HCT116 (cell line): ENCODE measurements at regions not wholly inside any gene's neighbourhood (a gene's known extent, or its start where the extent isn't known, plus 50 kb on each side); places are given as distances from the start of the nearest gene placed in this dataset.
A peak's percentile ranks its signal among the peaks of the same experiment; 100 is the strongest.

Experiments used
- ATAC-seq: fragments of 200-7000 bp; cut with Tn5 transposase; 2 replicates; pipeline ENCODE4 v1.9.1; 2020; ENCODE audit warnings: mild to moderate bottlenecking, moderate library complexity
- BruUV-seq: library from RNA; stranded (reverse); fragments of 400-500 nt; replicated peaks from 2 replicates; lab custom pipeline; 2021; lab: Mats Ljungman, UMichigan
- CTCF ChIA-PET: fragments of 300-600 bp; sonication (Branson Sonifier 250); formaldehyde crosslinking; loops from one replicate; lab custom pipeline; 2021; ENCODE audit warnings: antibody characterized with exemption; lab: Charles Lee
- POLR2A ChIA-PET: fragments of 300-600, 350-600 bp; sonication (Branson Sonifier 250); formaldehyde crosslinking; loops from one replicate; lab custom pipeline; 2021; ENCODE audit warnings: antibody characterized with exemption; lab: Charles Lee
- RAD21 ChIA-PET, 2 experiments: fragments of 300-600 bp; sonication (Branson Sonifier 250); formaldehyde crosslinking; loops; one replicate each; lab custom pipeline; 2023; ENCODE audit warnings: low total read pairs in 2 of 2; ENCODE audit not compliant: uncharacterized antibody in 2 of 2, unreplicated experiment in 2 of 2, low non-redundant PET in 1 of 2; lab: Charles Lee
- DNase-seq: peaks from one replicate; pipeline ENCODE4 v3.0.0-alpha.2; 2010; ENCODE audit warnings: low read depth, low spot score
- H2AFZ ChIP-seq: fragments of 200-600 bp; shearing (Covaris generic), sonication (generic); 2 replicates; pipeline ENCODE4 v1.6.1; 2017; ENCODE audit warnings: low read depth, mixed run types, mixed read lengths, antibody characterized with exemption, low read length; ENCODE audit not compliant: poor library complexity, severe bottlenecking
- H3K27ac ChIP-seq: 2 replicates; pipeline ENCODE4 v1.5.1; 2012; ENCODE audit warnings: low read depth, low read length
- H3K27me3 ChIP-seq: fragments of 200-600 bp; sonication (generic); 2 replicates; pipeline ENCODE4 v1.6.1; 2016; ENCODE audit warnings: mixed run types, low read length, mixed read lengths; ENCODE audit not compliant: insufficient read depth
- H3K36me3 ChIP-seq, 2 experiments: fragments of 200-500 bp in 1 of 2; fragments of 200-600 bp in 1 of 2; sonication (Bioruptor generic) in 1 of 2; sonication (generic) in 1 of 2; 2 replicates each; pipeline versions ENCODE4 v1.5.1 to v1.6.1; 2014 to 2016; ENCODE audit warnings: low read length in 2 of 2, inconsistent platforms in 1 of 2, mixed read lengths in 1 of 2, mixed run types in 1 of 2; ENCODE audit not compliant: insufficient read depth in 2 of 2, control insufficient read depth in 1 of 2
- H3K4me1 ChIP-seq, 2 experiments: fragments of 200-600 bp in 1 of 2; sonication (generic) in 1 of 2; 2 replicates each; pipeline versions ENCODE4 v1.5.1 to v1.6.1; 2012 to 2017; ENCODE audit warnings: low read length in 2 of 2, inconsistent platforms in 1 of 2, mild to moderate bottlenecking in 1 of 2, mixed read lengths in 1 of 2, mixed run types in 1 of 2, moderate library complexity in 1 of 2; ENCODE audit not compliant: insufficient read depth in 2 of 2, control insufficient read depth in 1 of 2
- H3K4me2 ChIP-seq: fragments of 200-600 bp; sonication (generic); 2 replicates; pipeline ENCODE4 v1.6.1; 2017; ENCODE audit warnings: mixed run types, low read length, mixed read lengths
- H3K4me3 ChIP-seq, 2 experiments: fragments of 200-600 bp in 1 of 2; sonication (generic) in 1 of 2; replicated peaks in 1 of 2; 2 replicates each; pipeline ENCODE4 v1.5.1; 2011 to 2016; ENCODE audit warnings: low read length in 2 of 2, control low read depth in 1 of 2, low read depth in 1 of 2, mild to moderate bottlenecking in 1 of 2, mixed read lengths in 1 of 2, mixed run types in 1 of 2
- H3K79me2 ChIP-seq: fragments of 200-600 bp; sonication (generic); 2 replicates; pipeline ENCODE4 v1.6.1; 2017; ENCODE audit warnings: mild to moderate bottlenecking, mixed run types, low read length, moderate library complexity, mixed read lengths; ENCODE audit not compliant: insufficient read depth
- H3K9ac ChIP-seq: fragments of 200-600 bp; sonication (generic); 2 replicates; pipeline ENCODE4 v1.6.1; 2016; ENCODE audit warnings: low read length, mixed read lengths
- H3K9me2 ChIP-seq: fragments of 200-600 bp; sonication (generic), shearing (Covaris generic); 2 replicates; pipeline ENCODE4 v1.6.1; 2017; ENCODE audit warnings: mixed run types, mild to moderate bottlenecking, moderate library complexity; ENCODE audit not compliant: insufficient read depth
- H3K9me3 ChIP-seq, 2 experiments: fragments of 200-500 bp in 1 of 2; fragments of 200-600 bp in 1 of 2; sonication (Bioruptor generic) in 1 of 2; sonication (generic) in 1 of 2; 2 replicates each; pipeline ENCODE4 v1.6.1; 2014 to 2017; ENCODE audit warnings: low read length in 2 of 2, mixed read lengths in 2 of 2, inconsistent platforms in 1 of 2, low read depth in 1 of 2, mild to moderate bottlenecking in 1 of 2, mixed run types in 1 of 2, moderate library complexity in 1 of 2; ENCODE audit not compliant: control insufficient read depth in 1 of 2, insufficient read depth in 1 of 2
- H4K20me1 ChIP-seq: fragments of 200-600 bp; sonication (generic), shearing (Covaris generic); 2 replicates; pipeline ENCODE4 v1.6.1; 2017; ENCODE audit warnings: mixed run types, mild to moderate bottlenecking, moderate library complexity; ENCODE audit not compliant: insufficient read depth
- CBX3 ChIP-seq: IDR thresholded peaks from 2 replicates; pipeline ENCODE4 v1.6.1; 2012; ENCODE audit warnings: low read depth
- CEBPB ChIP-seq: IDR thresholded peaks from 2 replicates; pipeline ENCODE4 v1.6.1; 2012; ENCODE audit warnings: low read depth
- EGR1 ChIP-seq: IDR thresholded peaks from 2 replicates; pipeline ENCODE4 v1.6.1; 2012; ENCODE audit warnings: low read depth
- ELF1 ChIP-seq: IDR thresholded peaks from 2 replicates; pipeline ENCODE4 v1.6.1; 2012; ENCODE audit warnings: low read depth, borderline replicate concordance
- EZH2 ChIP-seq: fragments of 200-600 bp; sonication (generic); IDR thresholded peaks from 2 replicates; pipeline ENCODE4 v1.6.1; 2017; ENCODE audit warnings: antibody characterized with exemption, mixed run types
- RAD21 ChIP-seq: IDR thresholded peaks from 2 replicates; pipeline ENCODE4 v1.6.1; 2012; ENCODE audit warnings: low read depth, mild to moderate bottlenecking
- SP1 ChIP-seq: IDR thresholded peaks from 2 replicates; pipeline ENCODE4 v1.6.1; 2012; ENCODE audit warnings: low read depth
- YY1 ChIP-seq: IDR thresholded peaks from 2 replicates; pipeline ENCODE4 v1.6.1; 2011; ENCODE audit warnings: low read length, low read depth, moderate library complexity, mild to moderate bottlenecking; ENCODE audit not compliant: insufficient replicate concordance; ENCODE audit errors: extremely low read depth
- intact Hi-C: fragments of 100-400 bp; cut with micrococcal nuclease; formaldehyde crosslinking; loops from 2 replicates; pipeline ENCODE4 v1.10.0; 2022
- TF ChIP-seq, protein P1 (sequence below): IDR thresholded peaks from 2 replicates; pipeline ENCODE4 v1.6.1; 2012
- TF ChIP-seq, protein P2 (sequence below): IDR thresholded peaks from 2 replicates; pipeline ENCODE4 v1.6.1; 2012

DNA sequence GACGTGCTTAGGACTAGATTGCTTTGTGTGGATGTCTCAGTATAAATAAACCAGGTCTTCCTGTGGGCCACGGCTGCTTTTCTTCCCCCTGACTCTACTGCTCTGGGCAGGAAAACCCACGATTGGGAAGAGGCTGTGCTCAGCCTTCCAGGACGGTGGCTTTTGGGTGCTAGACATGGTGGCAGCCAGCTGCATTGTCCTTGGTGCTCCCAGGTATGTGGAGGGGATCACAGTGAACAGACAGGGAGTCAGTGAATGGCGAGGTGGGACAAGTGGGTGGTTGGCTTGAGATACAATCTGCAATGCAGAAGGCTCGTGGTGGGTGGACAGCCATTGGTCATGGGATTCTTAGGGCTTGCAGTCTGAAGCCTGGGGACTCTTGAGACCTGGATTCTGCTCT, 366.3 kb downstream of the AACS start:
- no TSS peak for BruUV-seq
- Histone ChIP-seq H3K9me2 (no peaks in the 10 kb centered on the region), H4K20me1 (no peaks in the 10 kb centered on the region), H3K4me3 (no peak overlapping the region), H3K79me2 (no peaks in the 10 kb centered on the region), H3K27me3 (no peaks in the 10 kb centered on the region; the same call in 1 of the 2 replicates), H3K36me3 (no peaks in the 10 kb centered on the region), H3K9ac (no peak overlapping the region), H3K9me3 (no peaks in the 10 kb centered on the region), H2AFZ (no peak overlapping the region), H3K4me1 (no peaks in the 10 kb centered on the region)
- POLR2A ChIA-PET, result no interaction called here
- 0 out of 2 replicates have a peak, but pooled peaks have one; percentile 22 for ATAC-seq
- RAD21 ChIA-PET, result no interaction called here
- no peak for DNase-seq
- CTCF ChIA-PET, result no interaction called here
- TF ChIP-seq CBX3 (no peak), RAD21 (no peak), SP1 (no peak)
- TF ChIP-seq, all 23 proteins: peak for 0
- Histone ChIP-seq H3K4me2 (no peak overlapping the region), H3K27ac (no peak overlapping the region)
- intact Hi-C loops, result no loop called here

DNA sequence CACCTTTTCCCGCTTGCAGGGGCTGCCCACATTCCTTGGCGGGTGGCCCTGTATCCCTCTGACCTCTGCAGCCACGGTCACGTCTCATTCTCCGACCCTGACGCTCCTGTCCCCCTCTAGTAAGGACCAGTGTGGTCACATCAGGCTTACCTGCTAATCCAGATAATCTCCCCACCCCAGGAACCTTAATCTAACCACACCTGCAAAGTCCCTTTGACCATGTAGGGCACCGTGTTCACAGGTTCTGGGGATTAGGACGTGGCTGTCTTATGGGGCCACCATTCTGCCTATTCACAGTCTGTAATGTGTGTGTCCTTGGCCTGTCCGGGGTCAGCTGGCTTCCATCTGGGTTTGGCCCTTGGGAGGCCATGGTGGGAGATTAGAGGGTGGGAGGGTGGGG, 368.9 kb downstream of the AACS start:
- Histone ChIP-seq H3K4me1 (no peaks in the 10 kb centered on the region), H3K4me3 (no peak overlapping the region), H3K36me3 (no peaks in the 10 kb centered on the region), H4K20me1 (no peaks in the 10 kb centered on the region), H3K79me2 (no peaks in the 10 kb centered on the region), H2AFZ (no peak overlapping the region), H3K9me3 (no peaks in the 10 kb centered on the region), H3K9me2 (no peaks in the 10 kb centered on the region), H3K4me2 (no peak overlapping the region), H3K27ac (no peak overlapping the region), H3K27me3 (peaks cover 3% of the 10 kb centered on the region; the same call in 1 of the 2 replicates), H3K9ac (no peak overlapping the region)
- no peak for TF ChIP-seq CEBPB
- TF ChIP-seq, protein P1, sequence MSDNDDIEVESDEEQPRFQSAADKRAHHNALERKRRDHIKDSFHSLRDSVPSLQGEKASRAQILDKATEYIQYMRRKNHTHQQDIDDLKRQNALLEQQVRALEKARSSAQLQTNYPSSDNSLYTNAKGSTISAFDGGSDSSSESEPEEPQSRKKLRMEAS, result no peak
- TF ChIP-seq ELF1, result no peak
- TF ChIP-seq YY1, result no peak
- TF ChIP-seq, protein P2, sequence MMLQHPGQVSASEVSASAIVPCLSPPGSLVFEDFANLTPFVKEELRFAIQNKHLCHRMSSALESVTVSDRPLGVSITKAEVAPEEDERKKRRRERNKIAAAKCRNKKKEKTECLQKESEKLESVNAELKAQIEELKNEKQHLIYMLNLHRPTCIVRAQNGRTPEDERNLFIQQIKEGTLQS, result no peak
- TF ChIP-seq EZH2, result no peak
- no peak for TF ChIP-seq CBX3
- TF ChIP-seq RAD21, result no peak
- TF ChIP-seq EGR1, result no peak
- POLR2A ChIA-PET, result no interaction called here
- ATAC-seq (no peak), DNase-seq (no peak)
- BruUV-seq, result no TSS peak
- CTCF ChIA-PET, result no interaction called here
- RAD21 ChIA-PET, result no interaction called here
- intact Hi-C loops, result no loop called here
